Lower leg skin (tissue), 4 donors: ENCODE measurements at regions not wholly inside any gene's neighbourhood (a gene's known extent, or its start where the extent isn't known, plus 50 kb on each side); places are given as distances from the start of the nearest gene placed in this dataset.

Experiments used
- DNase-seq, 2 donors: peaks; one replicate each; pipeline ENCODE4 v3.0.0-alpha.2; 2019; ENCODE audit warnings: low spot score in 2 of 2
- H3K4me3 ChIP-seq: fragments of 200-600 bp; sonication (generic); 2 replicates; pipeline ENCODE4 v1.5.1; 2017; ENCODE audit warnings: mild to moderate bottlenecking, low read depth; ENCODE audit not compliant: poor library complexity, severe bottlenecking
- POLR2A ChIP-seq, 2 donors: fragments of 450-650 bp; IDR thresholded peaks; one replicate each; pipeline ENCODE4 v1.6.1; 2016 to 2017; ENCODE audit warnings: antibody characterized with exemption in 2 of 2, mild to moderate bottlenecking in 1 of 2, moderate library complexity in 1 of 2
- WGBS, 2 donors: methylation state at CpG; one replicate each; pipeline ENCODE4 v1.1.5; 2018; 5-methylcytosine and 5-hydroxymethylcytosine counted together
- intact Hi-C: fragments of 100-400 bp; cut with DNase I; formaldehyde crosslinking; loops from one replicate; pipeline ENCODE4 v1.15.0; 2023; ENCODE audit warnings: low total_unique reads
- TF ChIP-seq, protein P1 (sequence below), 3 donors: fragments of 450-650 bp; IDR thresholded peaks; one replicate each; pipeline ENCODE4 v1.5.1; 2016; ENCODE audit warnings: antibody characterized with exemption in 3 of 3, mild to moderate bottlenecking in 3 of 3, moderate library complexity in 2 of 3

DNA sequence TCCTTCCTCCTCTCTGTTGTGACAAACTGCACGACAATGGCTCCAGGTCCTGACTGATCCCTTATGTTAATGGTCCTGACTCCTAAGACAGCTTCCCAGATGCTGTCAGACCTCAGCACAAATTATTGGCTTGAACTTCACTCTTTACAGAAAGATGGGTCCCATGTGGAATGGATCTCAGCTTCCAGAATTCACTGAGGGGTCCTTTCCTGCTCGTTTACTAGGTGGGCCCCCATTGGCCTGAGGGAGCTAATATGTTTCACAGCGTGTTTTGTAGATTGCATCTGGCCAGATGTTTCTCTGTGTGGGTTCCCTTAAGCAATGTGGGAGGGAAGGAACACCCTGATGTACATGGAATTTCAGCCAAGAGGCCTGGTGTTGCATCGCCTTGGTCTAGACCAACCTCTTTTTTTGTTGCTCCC is 826.6 kb downstream of the MAFB start:
- no peak overlapping the region for H3K4me3 ChIP-seq
- TF ChIP-seq POLR2A (IDR thresholded peaks at IDR 0.05): no peak
- TF ChIP-seq, protein P1, sequence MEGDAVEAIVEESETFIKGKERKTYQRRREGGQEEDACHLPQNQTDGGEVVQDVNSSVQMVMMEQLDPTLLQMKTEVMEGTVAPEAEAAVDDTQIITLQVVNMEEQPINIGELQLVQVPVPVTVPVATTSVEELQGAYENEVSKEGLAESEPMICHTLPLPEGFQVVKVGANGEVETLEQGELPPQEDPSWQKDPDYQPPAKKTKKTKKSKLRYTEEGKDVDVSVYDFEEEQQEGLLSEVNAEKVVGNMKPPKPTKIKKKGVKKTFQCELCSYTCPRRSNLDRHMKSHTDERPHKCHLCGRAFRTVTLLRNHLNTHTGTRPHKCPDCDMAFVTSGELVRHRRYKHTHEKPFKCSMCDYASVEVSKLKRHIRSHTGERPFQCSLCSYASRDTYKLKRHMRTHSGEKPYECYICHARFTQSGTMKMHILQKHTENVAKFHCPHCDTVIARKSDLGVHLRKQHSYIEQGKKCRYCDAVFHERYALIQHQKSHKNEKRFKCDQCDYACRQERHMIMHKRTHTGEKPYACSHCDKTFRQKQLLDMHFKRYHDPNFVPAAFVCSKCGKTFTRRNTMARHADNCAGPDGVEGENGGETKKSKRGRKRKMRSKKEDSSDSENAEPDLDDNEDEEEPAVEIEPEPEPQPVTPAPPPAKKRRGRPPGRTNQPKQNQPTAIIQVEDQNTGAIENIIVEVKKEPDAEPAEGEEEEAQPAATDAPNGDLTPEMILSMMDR (IDR thresholded peaks at IDR 0.05): no peak
- WGBS, 2 donors: 28 to 33% methylated on average over 4 of the region's 4 CpGs
- intact Hi-C loops: no loop called here
- no peak for DNase-seq

DNA sequence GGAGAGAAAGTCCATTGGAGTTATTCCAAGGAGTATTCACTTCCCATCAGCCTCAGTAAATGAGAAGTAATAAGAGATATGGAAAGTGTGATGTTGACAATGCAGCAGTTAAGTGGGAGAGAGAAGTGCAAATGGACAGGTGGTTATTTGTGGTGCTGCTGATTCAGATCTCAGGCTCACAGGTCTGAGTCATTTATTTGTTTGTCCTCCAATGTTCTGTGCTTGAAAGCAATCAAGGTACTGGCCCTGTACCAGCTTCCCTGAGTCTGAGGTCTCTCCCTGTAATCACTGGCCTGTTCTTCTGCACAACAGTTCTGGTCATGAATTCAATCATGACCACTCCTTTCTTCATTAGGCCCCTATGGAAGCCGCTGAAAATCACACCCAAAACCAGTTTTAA is 827.7 kb downstream of the MAFB start:
- intact Hi-C loops: no loop called here
- DNase-seq: no peak
- TF ChIP-seq POLR2A (IDR thresholded peaks at IDR 0.05): no peak
- TF ChIP-seq, protein P1 (IDR thresholded peaks at IDR 0.05): no peak
- 80 to 81% methylated on average over 1 of the region's 1 CpG for WGBS, 2 donors
- no peak overlapping the region for H3K4me3 ChIP-seq

- DNase-seq: no peak
- H3K4me3 ChIP-seq: no peak overlapping the region
- intact Hi-C loops: no loop called here
- 90 to 93% methylated on average over 1 of the region's 1 CpG for WGBS, 2 donors
- TF ChIP-seq, protein P1 (IDR thresholded peaks at IDR 0.05): no peak
- TF ChIP-seq POLR2A (IDR thresholded peaks at IDR 0.05): no peak
These were observed 831.2 kb downstream of the MAFB start for GRCh38 chr20:39857835-39858234.

DNA sequence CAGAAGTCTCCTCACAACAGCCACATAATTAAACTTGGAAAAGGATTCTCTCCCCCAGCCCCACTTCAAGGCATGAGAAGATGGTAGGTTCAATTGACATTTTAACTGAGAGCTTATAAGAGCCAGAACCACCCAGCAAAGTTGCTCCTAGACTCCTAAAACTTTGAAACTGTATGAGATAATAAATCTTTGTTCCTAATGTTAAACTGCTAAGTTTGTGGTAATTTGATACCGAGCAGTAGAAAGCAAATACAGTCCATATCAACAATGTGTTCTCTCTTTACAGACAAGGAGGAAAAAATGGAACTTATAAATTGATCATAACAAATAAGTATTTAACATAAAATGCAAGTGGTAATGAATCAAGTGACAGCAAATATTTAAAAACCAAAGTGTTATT is 831.8 kb downstream of the MAFB start:
- WGBS, 2 donors: 58 to 78% methylated on average over 1 of the region's 1 CpG
- intact Hi-C loops: no loop called here
- H3K4me3 ChIP-seq: no peak overlapping the region
- TF ChIP-seq, protein P1 (IDR thresholded peaks at IDR 0.05): no peak
- TF ChIP-seq POLR2A (IDR thresholded peaks at IDR 0.05): no peak
- no peak for DNase-seq

- intact Hi-C loops: no loop called here
- TF ChIP-seq POLR2A (IDR thresholded peaks at IDR 0.05): no peak
- TF ChIP-seq, protein P1 (IDR thresholded peaks at IDR 0.05): no peak
- WGBS, 2 donors: 88 to 93% methylated on average over 3 of the region's 3 CpGs
- no peak overlapping the region for H3K4me3 ChIP-seq
- no peak for DNase-seq
These were observed 833.2 kb downstream of the MAFB start for GRCh38 chr20:39855799-39856198.

DNA sequence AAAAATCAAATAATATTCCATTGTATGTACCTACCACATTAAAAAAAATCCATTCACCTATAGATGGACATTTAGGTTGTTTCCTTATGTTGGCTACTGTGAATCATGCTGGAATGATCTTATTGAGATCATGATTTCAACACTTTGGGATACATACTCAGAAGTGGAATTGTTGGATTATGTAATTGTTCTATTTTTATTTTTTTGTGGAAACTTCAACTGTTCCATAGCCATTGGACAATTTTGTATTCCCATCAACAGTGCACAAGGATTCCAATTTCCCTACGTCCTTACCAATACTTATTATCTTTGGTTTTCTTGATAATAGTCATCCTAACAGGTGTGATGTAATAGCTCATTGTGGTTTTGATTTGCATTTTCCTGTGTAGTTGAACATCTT is 834.0 kb downstream of the MAFB start:
- WGBS, 2 donors: 74% methylated on average over 1 of the region's 1 CpG
- DNase-seq: no peak
- intact Hi-C loops: no loop called here
- no peak overlapping the region for H3K4me3 ChIP-seq
- no peak for TF ChIP-seq POLR2A (IDR thresholded peaks at IDR 0.05)
- TF ChIP-seq, protein P1 (IDR thresholded peaks at IDR 0.05): no peak
